ENCODE measurements at regions not wholly inside any gene's neighbourhood (a gene's known extent, or its start where the extent isn't known, plus 50 kb on each side); places are given as distances from the start of the nearest gene placed in this dataset.

DNA sequence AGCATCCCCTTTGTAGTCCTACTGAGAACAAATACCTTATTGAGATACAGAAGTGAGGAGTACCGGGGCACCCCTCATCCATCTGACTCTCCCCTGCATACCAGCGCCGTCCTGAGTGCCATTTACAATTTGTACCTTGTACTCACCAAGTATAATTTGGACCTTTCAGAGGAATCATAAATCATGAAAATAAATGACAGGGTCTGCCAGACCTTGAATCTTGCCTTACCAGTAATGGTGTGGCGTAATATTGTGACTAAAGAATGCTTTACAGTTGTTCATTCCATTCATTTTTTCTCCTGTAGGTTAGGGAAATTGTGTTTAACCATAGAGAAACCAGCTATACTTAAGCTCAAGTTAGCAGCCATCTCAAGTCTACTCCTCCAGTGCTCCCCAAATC lies 243.7 kb upstream of the RGS6 start:
- DNase-seq, result no peak

DNA sequence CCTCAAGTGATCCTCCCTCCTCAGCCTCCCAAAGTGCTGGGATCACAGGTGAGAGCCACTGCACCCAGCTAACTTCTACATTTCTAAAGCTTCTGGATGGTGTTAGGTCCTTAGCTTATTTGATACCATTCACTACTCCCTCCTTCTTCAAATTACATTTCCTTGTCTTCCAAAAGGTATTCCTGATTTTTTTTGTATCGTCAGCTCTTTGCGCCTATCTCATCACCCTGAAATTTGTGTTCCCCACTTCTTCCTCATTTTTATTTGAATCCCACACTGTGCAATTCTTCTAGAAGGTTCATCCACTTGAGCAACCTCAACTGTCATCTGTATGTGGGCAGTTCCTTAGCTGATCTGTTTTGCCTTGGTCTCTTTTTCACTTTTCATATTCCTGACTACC lies 241.8 kb upstream of the RGS6 start:
- no peak for DNase-seq

DNA sequence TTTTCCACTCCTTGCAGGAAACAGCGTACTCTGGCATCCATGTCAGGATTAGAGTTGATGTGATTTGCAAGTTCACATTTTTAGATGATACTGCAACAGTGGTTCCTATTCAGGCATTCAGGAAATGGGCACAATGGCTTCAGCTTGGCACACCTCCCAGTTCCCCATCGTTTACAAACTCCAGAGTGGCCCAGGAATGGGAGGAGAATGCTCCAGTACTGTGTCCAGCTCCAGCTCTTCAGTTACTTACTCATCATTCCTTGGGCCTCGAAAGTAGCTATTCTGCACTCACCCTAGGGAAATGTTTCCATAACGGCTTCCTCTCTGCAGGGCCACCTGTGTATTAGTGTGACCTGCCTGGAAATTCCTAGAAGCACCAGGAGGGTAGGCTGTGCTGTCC lies 239.7 kb upstream of the RGS6 start:
- no peak for DNase-seq

DNA sequence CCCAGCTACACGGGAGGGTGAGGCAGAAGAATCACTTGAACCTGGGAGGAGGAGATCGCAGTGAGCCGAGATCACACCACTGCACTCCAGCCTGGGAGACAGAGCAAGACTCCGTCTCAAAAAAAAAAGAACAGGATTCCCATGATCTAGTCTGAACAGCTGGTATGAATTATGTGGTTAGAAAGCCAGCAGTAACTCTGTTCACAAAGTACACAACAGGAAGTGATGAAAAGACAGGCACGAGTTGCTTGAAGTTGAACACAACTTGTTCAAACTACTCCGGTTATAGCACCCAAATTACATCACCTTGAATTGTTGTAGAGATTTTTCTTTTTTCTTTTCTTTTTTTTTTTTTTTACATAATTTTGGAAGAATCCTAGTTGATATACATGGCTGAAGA lies 238.8 kb upstream of the RGS6 start:
- no peak for DNase-seq

DNA sequence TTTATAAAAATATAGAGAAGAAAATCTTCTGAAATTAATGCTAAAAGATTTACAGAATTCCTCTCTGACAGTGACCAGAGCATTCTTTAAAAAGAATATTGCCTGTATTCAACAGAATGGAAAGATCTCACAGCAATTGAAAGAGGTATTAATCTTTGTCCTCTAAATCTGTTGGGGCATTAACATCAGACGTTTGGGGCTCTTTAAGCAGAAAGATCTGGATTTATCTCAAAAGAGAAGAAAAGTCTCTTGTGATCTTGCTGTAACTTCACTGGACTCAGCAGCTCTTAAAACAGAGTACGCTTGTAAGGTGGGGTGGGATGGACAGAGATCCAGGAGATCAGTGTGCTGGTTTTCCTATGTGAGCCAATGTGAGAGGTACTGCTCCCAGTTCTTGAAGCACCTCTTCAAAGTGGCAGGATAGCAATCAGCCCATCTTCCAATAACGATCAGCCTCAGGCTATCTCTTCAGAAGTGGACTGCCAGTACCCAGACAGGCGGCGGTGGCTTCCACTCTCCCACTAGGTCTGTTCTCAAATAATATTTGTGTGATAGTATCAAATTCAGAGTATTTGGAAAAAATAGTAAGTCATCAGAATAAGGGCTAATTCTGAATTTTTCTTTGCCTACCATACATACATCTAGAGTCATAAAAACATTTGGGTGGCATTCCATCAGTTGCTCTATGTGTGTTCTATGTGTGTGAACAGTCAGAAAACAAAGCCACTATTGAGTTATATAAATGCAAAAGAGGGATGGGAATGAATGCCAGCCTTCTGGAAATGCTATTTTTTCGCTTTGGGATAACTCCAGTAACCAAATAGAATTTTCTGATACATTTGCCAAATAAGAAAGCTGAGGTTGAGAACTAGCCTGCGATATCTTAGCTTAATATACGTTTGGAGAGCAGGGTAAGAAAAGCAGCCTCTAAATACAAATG lies 237.4 kb upstream of the RGS6 start:
- DNase-seq, result no peak

DNA sequence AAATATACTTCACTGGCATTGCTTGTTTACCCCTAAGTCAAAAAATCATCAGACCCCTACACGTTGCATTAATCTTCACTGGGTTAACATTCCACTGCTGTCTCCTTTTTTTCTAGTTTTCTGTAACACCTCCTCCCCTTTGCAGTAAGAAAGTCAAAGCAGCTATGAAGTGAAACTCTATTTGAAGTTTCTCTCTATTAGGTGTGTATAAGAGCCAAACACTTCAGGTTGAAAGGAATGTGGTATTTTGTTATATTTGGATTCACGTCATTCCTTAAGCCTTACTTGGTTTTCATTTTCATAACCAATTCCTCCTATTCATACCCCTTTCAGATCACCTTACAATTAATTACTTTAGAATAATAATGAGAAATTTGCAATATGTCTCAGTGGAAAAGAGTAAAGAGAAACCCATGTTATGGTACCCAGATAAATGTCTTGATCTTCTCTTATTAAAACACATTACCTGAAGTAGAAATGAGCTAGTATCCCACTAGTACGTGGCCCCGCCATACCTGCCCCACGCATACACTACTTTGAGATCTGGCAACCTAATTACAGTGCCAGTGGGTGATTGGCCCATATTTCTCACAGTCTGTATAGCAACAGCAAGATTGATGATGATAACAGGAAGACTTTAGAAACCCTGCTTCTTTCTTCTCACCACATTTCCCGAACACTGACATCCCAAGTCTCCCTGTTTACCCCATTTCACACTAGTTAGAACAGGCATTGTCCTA lies 236.4 kb upstream of the RGS6 start:
- no peak for DNase-seq

DNA sequence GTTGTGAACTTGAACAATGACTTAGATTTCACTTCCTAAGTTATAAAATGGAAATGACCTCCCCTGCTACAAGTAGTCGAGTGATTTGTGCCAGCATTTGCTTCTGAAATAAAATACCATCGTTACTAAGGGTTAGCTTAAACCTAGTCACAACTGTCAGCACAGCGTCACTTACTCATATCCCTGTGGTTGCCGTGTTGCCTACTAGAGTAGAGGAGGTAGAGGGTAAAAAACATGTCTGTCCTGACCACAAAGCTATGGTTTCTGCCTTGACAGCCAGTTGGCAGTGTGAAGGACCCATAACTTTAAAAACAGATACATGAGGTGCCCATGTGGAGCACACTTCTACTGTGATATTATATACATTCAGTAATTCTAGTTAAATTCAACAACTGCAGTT lies 234.2 kb upstream of the RGS6 start:
- peak; percentile 43 for DNase-seq

DNA sequence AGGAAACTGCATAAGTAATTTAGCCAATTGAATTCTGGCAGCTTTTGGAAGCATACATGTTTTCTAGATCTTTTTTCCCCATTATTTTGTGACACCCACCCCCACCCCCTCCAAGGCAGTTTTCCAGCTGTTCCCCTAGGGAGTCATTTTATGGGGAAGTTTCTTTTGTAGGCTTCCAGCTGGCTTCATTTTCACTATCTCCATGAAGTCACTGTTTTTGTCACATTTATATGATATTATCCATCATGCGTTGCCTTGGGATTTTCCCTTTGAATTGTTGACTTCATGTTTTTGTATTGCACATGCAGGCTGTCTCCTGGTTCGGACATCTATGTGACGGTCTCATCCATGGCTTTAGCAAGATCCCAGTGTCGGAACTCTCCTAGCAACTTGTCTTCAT lies 233.6 kb upstream of the RGS6 start:
- DNase-seq, result no peak

DNA sequence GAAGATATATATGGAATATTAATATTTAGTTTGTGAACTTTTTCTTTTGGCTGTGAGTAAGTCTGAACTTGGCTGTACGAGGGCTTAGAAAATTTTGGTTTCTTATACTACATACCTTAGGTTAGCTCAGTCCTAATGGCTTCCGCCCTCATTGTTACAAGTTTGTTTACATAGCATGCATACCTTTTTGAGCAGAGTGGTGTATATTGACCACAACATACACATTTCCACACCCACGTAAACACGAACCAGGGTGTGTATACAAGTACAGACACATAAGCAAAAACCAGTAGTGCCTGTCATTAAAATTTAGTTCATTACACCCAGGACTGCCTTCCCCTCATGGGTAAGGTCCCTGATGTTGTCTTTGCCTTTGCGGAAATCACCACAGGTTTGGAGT lies 230.2 kb upstream of the RGS6 start:
- DNase-seq, result no peak

DNA sequence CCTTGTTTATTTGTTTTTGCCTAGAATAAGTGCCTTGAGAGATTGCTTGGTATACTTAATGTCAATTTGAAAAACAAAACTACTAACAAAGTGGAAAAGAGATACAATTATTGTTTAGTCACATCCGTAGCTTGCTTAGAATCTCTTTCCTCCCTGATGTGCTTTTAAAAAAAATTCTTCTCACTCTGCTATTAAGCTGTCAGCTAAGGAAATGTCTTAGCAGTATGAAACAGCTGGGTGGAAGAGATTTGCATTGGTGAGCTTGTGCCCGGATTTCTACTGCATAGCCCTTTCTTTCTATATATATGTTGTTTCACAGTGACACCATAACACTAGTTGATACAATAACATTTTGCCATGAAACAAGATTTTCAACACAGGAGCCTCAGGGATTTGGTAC lies 229.4 kb upstream of the RGS6 start:
- no peak for DNase-seq

DNA sequence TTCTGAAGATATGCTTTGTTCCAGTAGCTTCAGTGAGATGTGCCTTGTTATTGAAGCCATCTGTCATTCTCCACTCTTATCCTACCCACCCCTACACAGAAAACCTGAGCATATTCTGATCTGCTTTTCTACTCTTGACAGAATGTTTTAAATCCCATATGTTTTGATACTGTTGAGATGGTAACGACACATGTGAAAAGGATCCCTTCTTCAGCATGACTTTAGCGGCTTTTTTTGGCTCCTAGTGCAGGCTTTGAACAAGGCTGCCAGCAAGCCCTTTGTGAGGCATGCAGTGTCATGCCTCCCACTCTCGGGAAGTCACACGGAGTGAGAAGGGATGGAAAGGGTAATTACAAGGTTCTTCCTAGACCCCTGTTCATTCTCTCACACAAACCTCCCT lies 228.8 kb upstream of the RGS6 start:
- DNase-seq, result no peak

DNA sequence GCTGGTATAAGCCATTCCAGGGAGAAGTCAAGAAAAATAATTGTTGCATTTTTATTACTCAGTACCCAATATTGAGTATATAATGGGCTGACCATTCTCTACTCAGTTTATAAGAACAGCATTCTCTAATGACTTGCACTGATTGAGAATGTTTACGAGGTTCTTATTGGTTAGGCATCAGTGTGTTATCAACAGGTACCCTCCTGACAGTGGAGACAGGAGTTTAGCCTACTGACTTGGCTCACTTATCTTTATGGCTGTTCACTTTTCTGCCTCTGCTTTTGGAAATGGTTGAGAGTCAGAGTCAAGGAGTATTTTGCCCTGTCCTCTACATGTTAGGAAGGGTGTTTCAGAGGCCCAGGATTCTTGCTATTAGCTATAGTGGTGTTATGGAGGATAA lies 228.0 kb upstream of the RGS6 start:
- no peak for DNase-seq

DNA sequence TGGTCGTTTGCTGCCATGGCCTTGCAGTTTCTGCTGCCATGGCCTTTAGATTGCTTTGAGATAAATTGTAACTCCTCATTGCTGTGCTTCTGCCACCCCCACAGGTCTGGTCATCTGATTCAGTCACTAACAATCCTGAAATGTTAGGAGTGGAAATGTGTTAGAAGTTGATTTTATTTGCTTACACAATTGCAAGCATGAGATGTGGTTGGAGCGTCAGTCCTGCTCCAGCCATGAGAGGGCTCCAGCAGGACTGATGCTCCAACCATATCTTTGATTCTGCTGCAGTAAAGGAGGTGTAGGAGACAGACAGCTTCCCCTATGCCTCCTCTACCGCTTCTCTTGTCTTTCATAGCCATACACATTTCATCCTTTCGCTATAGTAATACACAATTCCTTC lies 226.8 kb upstream of the RGS6 start:
- no peak for DNase-seq

DNA sequence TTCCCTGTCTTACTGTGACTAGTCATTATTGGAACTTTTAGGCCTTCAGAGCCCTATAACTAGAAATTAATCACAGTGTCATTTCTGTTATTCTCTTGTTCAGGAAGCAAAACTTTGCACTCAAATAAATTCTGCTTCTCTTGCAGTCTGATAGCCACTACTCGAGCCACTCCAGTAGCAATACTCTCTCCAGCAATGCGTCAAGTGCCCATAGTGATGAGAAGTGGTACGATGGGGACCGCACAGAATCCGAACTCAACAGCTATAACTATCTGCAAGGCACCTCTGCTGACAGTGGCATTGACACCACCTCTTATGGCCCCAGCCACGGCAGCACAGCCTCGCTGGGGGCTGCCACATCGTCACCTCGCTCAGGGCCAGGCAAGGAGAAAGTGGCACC lies 223.2 kb upstream of the RGS6 start:
- no peak for DNase-seq

DNA sequence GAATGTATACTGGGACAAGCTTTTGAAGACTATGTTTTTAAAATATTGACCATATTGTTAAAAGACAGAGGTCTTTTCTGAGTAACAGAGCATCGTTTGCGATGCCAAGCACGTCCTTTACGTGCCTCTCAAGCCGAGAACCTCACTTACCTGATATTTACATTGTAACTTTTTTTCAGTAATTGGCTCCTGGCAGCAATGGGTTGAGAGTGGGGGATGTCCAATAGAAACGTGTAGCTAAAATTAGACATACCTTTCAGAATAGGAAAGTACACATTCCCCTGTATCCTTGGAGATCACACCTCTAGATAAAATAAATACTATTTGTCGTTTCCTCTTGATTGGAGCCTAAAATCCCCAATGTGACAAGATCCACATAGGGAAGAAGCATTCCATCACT lies 222.2 kb upstream of the RGS6 start:
- DNase-seq, result no peak

DNA sequence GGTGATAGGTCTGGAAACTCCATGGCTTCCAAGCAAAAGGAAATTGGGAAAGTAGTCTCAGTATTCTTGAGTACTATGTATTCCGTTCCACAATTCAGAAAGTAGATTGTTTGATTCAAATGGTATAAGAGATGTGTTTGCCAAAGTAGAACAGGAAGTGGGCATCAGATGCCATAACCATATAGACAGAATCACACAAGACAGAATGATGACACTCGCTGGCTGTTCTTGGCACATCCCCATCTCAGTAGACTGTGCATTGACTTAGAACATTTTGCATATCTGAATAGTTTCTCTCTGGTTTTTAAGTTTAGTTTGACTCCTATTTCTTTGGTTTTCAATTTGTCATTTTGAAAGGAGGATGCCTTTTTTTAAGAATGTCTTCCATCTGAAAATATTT lies 221.1 kb upstream of the RGS6 start:
- peak; percentile 17 for DNase-seq

DNA sequence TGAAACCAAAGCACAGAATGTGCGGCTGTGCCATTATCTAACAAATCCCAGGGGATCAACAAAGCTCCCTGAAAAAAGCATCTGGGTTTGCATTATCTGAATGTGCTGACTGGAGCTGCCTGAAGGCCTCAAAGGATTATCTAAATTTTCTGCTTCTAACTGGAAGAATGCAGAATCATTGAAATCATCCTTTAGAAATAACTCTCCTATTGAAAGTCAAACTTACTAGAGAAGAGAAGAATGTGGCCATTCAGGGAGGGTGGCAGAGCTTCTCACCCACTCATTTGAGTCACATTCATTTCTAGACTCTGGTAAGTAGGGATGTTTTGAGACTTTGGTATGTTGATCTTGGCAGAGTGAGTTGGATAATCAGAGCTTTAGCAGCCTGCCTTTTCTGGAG lies 220.6 kb upstream of the RGS6 start:
- DNase-seq, result peak; percentile 42

DNA sequence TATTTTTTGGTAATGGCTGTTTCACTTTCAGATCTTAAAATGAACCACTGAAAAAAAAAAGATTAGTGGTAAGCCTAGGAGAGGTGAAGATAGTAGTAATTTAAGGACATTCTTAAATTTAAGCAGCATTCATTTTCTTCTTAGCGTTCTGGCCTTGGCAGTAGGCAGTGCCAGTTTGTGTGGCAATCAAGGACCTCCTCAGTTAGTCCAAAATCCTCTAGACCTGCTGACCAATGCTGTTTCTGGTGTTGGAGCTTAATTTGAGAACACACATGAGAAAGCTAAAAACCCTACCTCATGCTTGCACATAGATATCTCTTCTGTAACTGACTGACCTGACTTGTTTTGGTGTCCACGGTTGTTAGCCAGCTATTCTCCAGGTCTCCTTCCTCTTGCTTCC lies 219.8 kb upstream of the RGS6 start:
- DNase-seq, result no peak

DNA sequence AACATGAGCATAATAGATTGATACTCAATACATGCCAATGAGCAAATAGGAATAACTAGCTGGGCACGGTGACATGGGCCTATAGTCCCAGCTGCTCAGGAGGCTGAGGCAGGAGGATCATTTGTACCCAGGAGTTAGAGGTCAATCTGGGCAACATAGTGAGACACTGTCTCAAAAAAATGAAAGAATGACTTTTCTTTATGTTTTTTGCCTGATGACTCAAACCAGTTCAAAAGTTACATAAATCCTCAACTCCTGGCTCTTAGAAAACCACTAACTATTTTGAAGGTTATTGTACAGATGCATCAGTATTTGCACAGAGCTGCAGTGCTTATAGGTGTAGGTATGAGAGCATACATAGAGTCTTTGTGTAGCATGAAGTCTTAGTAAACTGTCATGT lies 219.2 kb upstream of the RGS6 start:
- no peak for DNase-seq

DNA sequence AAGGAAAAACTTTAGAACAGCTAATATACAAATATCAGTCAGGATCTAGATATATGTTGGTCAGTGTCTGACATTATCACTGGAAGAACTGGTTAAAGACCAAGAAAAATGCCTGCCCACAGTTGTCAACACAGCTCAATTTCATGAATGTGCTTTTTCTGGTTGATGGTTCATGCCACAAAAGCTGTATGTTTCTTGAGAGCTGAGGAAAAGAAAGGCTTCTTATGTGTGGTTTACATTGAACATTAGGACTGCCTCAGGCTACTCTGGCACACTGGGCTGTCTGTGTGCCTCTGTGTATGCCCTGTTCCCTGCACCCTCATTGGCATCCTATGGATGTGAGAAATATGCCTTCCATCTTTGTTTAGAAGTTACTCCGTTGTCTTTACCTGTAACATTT lies 218.8 kb upstream of the RGS6 start:
- DNase-seq, result no peak

DNA sequence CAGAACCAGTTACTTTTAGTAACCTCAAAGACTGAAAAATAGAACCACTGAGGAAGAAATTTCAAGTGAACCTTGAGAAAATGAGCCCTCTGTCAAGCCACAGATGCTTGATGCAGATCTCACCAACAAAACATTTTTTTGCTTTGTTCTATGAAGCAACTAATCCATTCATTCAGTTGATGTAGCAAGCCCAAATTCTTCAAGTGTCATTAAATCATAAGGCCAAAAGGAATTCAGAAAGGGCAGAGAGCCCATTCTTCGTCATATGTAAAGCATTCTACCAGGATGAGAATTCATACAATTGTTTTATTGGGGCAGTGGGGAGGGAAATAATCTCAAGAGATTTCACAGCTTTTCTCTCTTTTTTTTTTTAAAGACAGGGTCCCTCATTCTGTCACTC lies 218.0 kb upstream of the RGS6 start:
- DNase-seq, result no peak

DNA sequence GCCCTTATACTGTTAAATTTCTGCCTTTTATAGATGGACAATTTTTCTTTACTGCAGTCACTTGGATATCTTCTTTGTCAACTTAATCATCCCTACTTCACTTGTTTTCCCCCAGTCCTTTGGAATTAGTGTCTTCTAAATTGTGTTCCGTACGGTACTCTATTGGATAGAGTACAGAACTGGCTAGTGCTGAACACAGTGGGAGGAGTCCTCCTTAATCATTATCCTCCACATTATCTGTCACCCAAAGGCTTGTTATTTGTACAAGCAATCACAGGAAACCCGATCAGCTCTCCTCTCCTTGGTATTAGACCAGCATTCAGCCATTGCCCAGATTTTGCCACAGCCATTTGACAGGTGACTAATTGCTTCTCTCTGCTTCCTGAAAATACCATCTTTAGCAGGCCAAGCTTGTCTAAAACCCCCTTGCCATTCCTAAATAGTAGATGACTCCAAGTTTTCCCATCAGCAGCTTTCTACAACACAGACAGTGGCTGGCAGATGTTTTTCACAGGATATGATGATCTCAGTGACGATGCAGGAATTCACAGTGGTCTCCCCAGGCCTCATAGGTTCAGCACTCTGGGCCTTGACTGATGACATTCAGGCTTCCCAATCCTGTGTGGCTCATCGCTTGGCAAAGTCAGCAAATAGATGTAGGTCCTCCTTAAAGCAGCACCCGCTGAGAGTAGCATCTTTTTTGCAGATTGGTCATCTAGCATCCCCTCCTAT lies 216.0 kb upstream of the RGS6 start:
- no peak for DNase-seq

DNA sequence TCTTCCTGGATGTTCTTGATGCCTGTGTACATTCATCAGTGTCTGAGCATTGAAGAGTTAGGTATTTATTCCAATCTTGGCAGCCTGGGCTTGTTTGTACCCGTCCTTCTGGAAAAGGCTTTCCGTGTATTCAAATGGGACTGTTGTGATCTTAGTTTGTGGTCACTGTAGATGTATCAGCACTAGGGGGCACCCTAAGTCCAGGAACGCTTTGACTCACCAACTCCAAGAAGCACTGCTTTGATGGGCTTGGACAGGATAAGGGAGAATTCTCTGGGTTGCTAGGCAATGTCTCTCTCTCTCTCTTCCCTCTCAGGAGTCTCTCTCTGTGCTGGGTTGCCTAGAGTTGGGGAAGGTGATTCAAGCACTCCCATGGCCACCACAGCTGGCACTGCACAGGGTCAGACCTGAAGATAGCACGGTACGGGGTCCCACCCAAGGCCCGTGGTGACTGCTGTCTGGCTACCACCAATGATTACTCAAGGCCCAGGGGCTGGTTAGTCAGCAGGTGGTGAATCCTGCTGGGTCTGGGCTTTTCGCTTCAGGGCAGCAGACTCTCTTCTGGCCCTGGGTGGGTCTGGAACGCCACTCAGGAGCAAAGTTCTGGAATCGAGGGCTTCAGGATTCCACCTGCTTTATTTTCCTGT lies 211.1 kb upstream of the RGS6 start:
- DNase-seq, result peak; percentile 56

All from activated CD4-positive, alpha-beta T cell treated with anti-CD3 and anti-CD28 coated beads, Interleukin-10, Interleukin-2, amounts not matched to agents 100 ng/mL and 50 ng/mL, durations not matched to agents 16 hours and 8 hours (primary cell).